Memory B cell (primary cell): ENCODE measurements at regions not wholly inside any gene's neighbourhood (a gene's known extent, or its start where the extent isn't known, plus 50 kb on each side); places are given as distances from the start of the nearest gene placed in this dataset.
"Not testable (repeated sequence)": the region's sequence is repeated elsewhere in the genome, so short reads cannot be mapped to it uniquely, and the experiment has no call there.

Source experiments
- ATAC-seq: fragments of 150-1000 bp; cut with Tn5 transposase; 2 replicates; pipeline ENCODE4 v1.10.0; 2021; ENCODE audit warnings: low read depth, mild to moderate bottlenecking, moderate library complexity
- DNase-seq, 2 donors: peaks; one replicate each; pipeline ENCODE4 v3.0.0; 2022; ENCODE audit warnings: low spot score in 2 of 2
- H3K27ac Mint-ChIP-seq: one replicate; pipeline ENCODE4 v1.8.0; 2022; ENCODE audit warnings: mild to moderate bottlenecking, moderate library complexity, mixed read lengths
- H3K27me3 Mint-ChIP-seq: one replicate; pipeline ENCODE4 v1.8.0; 2022; ENCODE audit warnings: mixed read lengths
- H3K36me3 Mint-ChIP-seq: one replicate; pipeline ENCODE4 v1.8.0; 2022; ENCODE audit warnings: mild to moderate bottlenecking, mixed read lengths
- H3K4me1 Mint-ChIP-seq: one replicate; pipeline ENCODE4 v1.8.0; 2022; ENCODE audit warnings: mixed read lengths
- H3K4me3 Mint-ChIP-seq: one replicate; pipeline ENCODE4 v1.8.0; 2022; ENCODE audit warnings: mild to moderate bottlenecking, moderate library complexity, mixed read lengths
- H3K9me3 Mint-ChIP-seq: one replicate; pipeline ENCODE4 v1.8.0; 2022; ENCODE audit warnings: mixed read lengths

DNA sequence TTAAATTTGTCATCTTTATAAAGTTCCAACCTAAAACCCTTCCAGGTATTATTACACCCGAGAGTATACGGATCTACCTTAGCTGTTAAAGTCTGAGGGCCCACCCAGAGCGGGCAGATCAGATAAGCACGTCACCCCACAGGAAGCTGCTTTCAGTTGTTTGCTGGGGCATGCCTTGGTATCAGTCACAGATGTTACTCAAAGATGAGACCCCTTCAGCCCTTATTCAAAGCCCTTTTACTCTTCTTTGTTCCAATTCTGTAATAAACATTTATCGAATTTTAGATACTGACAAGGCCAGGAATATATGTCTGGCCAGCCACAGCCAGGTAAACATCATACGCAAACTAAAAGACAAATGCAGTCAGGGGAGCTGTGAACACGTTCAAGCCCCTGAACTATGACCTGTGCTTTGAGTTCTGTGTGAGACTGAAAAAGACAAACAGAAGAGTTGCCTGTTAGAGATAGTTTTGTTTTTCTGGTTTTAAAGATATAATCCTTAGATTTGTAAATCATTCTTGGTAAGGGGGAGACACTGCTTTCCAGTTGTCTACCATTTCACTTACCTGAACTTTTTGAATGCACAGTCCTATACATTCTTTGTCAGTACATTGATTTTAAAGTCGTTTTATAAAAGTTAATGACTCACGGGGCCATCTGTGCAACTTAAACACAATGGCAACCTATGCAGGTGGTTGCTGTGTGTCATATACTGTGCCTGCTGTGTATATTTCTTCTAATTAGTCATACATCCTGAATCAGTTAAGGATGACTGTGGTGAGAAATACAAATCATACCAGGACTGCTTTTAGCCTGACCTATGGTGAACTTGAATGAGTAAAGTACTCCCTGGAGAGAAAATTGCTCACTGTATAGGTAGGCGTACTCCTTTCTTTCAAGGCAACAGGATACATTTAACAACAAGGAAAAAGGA is 100.5 kb upstream of the ITPRID2 start:
- peaks cover 5% of the 10 kb centered on the region for H3K27me3 Mint-ChIP-seq
- peaks cover 2% of the 10 kb centered on the region for H3K36me3 Mint-ChIP-seq
- ATAC-seq (no peak), DNase-seq (no peak)
- H3K27ac Mint-ChIP-seq: no peak overlapping the region
- no peaks in the 10 kb centered on the region for H3K4me1 Mint-ChIP-seq
- H3K4me3 Mint-ChIP-seq: no peak overlapping the region
- peaks cover 4% of the 10 kb centered on the region for H3K9me3 Mint-ChIP-seq

- Mint-ChIP-seq H3K9me3 (peaks cover 4% of the 10 kb centered on the region), H3K27ac (no peak overlapping the region), H3K36me3 (peaks cover 2% of the 10 kb centered on the region), H3K4me1 (no peaks in the 10 kb centered on the region), H3K27me3 (peaks cover 3% of the 10 kb centered on the region), H3K4me3 (no peak overlapping the region)
- DNase-seq (no peak), ATAC-seq (no peak)
These were observed 98.6 kb upstream of the ITPRID2 start for GRCh38 chr2:181792906-181793305.

GRCh38 chr2:181798022-181798421 is 93.5 kb upstream of the ITPRID2 start:
- Mint-ChIP-seq H3K4me1 (no peaks in the 10 kb centered on the region), H3K36me3 (peaks cover under 1% of the 10 kb centered on the region), H3K4me3 (no peak overlapping the region), H3K27me3 (peaks cover 11% of the 10 kb centered on the region), H3K9me3 (peaks cover 2% of the 10 kb centered on the region), H3K27ac (no peak overlapping the region)
- no peak for DNase-seq
- no peak for ATAC-seq

- DNase-seq, H3K36me3 Mint-ChIP-seq, H3K9me3 Mint-ChIP-seq, H3K4me3 Mint-ChIP-seq, ATAC-seq, H3K4me1 Mint-ChIP-seq, H3K27ac Mint-ChIP-seq: not testable (repeated sequence)
- peaks cover 18% of the 10 kb centered on the region for H3K27me3 Mint-ChIP-seq
These were observed 89.2 kb upstream of the ITPRID2 start for GRCh38 chr2:181802300-181802699.

GRCh38 chr2:181803903-181804799 is 87.4 kb upstream of the ITPRID2 start:
- not testable (repeated sequence) for H3K36me3 Mint-ChIP-seq

DNA sequence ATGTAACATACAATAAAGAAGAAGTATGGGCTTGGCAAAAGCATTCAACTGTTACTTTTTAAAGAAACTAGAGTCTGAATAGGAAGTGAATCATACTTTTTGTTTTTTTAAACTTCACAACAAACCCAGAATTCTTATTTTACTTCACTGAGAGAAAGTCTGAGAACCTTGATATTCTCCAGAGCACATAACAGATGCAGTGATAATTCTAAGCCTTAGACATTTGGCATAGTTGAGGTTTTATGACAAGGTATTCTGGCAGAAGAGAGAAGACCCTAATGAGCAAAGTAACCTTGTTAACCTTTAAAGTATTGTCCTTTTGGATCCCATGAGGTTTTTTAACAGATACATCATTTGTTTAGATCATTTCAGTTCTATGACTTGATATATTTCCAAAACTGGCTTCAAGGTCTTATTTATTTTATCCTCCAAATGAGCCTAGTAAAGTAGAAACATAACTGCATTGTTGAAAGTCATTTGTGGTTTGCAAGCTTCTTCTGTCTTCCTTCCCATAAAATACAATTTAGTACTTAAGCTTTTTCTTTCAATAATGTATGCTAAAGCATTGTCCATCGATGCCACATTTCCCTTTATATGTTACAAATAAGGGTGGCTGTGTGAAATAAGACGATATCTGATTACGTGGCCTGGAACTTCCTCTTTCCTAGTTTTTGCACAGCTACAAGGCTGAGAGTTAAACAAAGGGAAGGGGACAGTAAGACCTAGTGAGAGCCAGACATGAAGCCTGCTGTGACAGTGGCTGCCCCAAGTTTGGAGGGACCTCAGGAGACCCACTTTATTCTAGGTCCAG is 86.1 kb upstream of the ITPRID2 start:
- H3K36me3 Mint-ChIP-seq: no peaks in the 10 kb centered on the region
- H3K4me3 Mint-ChIP-seq: no peak overlapping the region
- H3K9me3 Mint-ChIP-seq: peaks cover 2% of the 10 kb centered on the region
- peaks cover 20% of the 10 kb centered on the region for H3K27me3 Mint-ChIP-seq
- H3K4me1 Mint-ChIP-seq: no peaks in the 10 kb centered on the region
- ATAC-seq (no peak), DNase-seq (no peak)
- H3K27ac Mint-ChIP-seq: no peak overlapping the region

More at GRCh38 chr2:181803903-181804799, 87.4 kb upstream of the ITPRID2 start:
- not testable (repeated sequence) for ATAC-seq, H3K4me1 Mint-ChIP-seq, H3K9me3 Mint-ChIP-seq, H3K4me3 Mint-ChIP-seq, H3K27ac Mint-ChIP-seq, DNase-seq
- H3K27me3 Mint-ChIP-seq: peaks cover 19% of the 10 kb centered on the region

DNA sequence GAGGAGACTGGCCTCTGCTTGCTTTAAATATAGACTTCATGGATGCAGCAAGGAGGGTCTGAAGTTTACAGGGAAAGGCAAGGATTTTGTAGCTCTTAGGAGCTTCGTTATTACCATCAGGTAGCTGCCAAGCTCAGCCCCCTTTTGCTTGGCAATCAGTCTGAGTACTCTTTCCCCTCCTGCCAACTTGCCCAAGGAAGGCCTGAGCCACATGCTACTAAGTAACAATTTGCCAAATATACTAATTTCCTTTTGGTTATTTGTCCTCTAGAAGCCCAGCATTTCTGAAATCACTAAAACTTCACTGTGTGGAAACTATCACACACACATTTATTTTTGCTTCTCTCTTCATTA is 85.5 kb upstream of the ITPRID2 start:
- Mint-ChIP-seq H3K27ac (no peak overlapping the region), H3K9me3 (peaks cover 2% of the 10 kb centered on the region), H3K4me1 (no peaks in the 10 kb centered on the region), H3K4me3 (no peak overlapping the region), H3K27me3 (peaks cover 20% of the 10 kb centered on the region), H3K36me3 (no peaks in the 10 kb centered on the region)
- DNase-seq (no peak), ATAC-seq (no peak)

- H3K36me3 Mint-ChIP-seq: no peaks in the 10 kb centered on the region
- no peak overlapping the region for H3K4me3 Mint-ChIP-seq
- H3K27ac Mint-ChIP-seq: no peak overlapping the region
- no peak for DNase-seq
- peaks cover 2% of the 10 kb centered on the region for H3K9me3 Mint-ChIP-seq
- no peak for ATAC-seq
- H3K4me1 Mint-ChIP-seq: no peaks in the 10 kb centered on the region
- H3K27me3 Mint-ChIP-seq: peaks cover 15% of the 10 kb centered on the region
These were observed 84.0 kb upstream of the ITPRID2 start for GRCh38 chr2:181807526-181807925.

DNA sequence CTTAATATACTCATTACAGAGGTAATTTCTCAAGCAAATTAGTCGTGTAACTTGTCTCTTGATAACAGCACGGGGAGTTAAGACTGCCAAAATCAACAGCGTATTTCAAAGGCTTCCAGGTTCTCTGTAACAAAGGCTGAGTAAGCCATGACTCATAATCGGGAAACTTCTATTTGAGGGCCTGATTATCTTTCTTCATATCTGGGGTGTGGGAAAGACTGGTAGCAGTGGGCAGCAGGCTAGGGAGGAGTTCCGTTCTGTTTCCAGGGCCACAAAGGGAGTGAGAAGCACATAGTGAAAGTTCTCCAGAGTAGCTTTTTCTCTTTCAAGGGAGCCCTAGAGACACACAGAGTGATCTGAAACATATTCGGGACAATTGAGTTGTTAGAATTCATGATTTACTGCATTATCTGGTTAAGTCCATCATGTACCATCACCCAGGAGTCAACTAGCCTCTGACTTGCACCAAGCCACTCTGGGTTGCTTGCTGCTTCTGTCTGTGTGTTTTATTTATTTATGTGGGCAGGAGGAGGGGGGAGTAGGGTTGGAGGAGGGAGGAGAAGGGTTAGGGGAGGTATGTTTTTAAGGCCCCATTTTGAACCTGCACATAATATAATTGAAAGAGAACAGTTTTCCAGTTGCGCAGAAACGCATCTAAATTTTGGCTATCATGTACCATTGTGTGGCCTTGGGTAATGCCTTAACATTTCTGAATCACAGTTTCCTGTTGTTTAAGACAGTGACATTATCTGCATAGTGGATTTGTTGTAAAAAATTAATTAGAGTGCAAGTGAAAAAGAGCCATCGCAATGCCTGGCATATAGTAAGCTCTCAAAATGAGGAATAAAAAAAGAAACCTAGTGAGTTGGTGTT is 80.5 kb upstream of the ITPRID2 start:
- H3K4me1 Mint-ChIP-seq: no peaks in the 10 kb centered on the region
- no peak for DNase-seq
- ATAC-seq: no peak
- H3K27me3 Mint-ChIP-seq: peaks cover 11% of the 10 kb centered on the region
- no peak overlapping the region for H3K27ac Mint-ChIP-seq
- H3K9me3 Mint-ChIP-seq: peaks cover 2% of the 10 kb centered on the region
- H3K4me3 Mint-ChIP-seq: no peak overlapping the region
- no peaks in the 10 kb centered on the region for H3K36me3 Mint-ChIP-seq

- DNase-seq: no peak
These were observed 79.3 kb upstream of the ITPRID2 start for GRCh38 chr2:181812106-181812743.

GRCh38 chr2:181814057-181814491 is 77.5 kb upstream of the ITPRID2 start:
- Mint-ChIP-seq H3K27me3 (peaks cover 5% of the 10 kb centered on the region), H3K27ac (no peak overlapping the region), H3K36me3 (no peaks in the 10 kb centered on the region), H3K4me3 (no peak overlapping the region), H3K4me1 (no peaks in the 10 kb centered on the region), H3K9me3 (no peaks in the 10 kb centered on the region)
- ATAC-seq (no peak), DNase-seq (no peak)

More at GRCh38 chr2:181812106-181812743, 79.3 kb upstream of the ITPRID2 start:
- Mint-ChIP-seq H3K4me1 (no peaks in the 10 kb centered on the region), H3K36me3 (no peaks in the 10 kb centered on the region), H3K27ac (no peak overlapping the region), H3K4me3 (no peak overlapping the region), H3K27me3 (peaks cover 8% of the 10 kb centered on the region), H3K9me3 (no peaks in the 10 kb centered on the region)
- no peak for ATAC-seq

GRCh38 chr2:181817509-181817908 is 74.0 kb upstream of the ITPRID2 start:
- Mint-ChIP-seq H3K36me3 (no peaks in the 10 kb centered on the region), H3K27me3 (peaks cover 3% of the 10 kb centered on the region), H3K4me3 (no peak overlapping the region), H3K9me3 (no peaks in the 10 kb centered on the region), H3K27ac (no peak overlapping the region), H3K4me1 (no peaks in the 10 kb centered on the region)
- ATAC-seq: no peak
- DNase-seq: no peak
